Ovary (tissue), 7 donors: ENCODE measurements at regions not wholly inside any gene's neighbourhood (a gene's known extent, or its start where the extent isn't known, plus 50 kb on each side); places are given as distances from the start of the nearest gene placed in this dataset.
"Not testable (repeated sequence)": the region's sequence is repeated elsewhere in the genome, so short reads cannot be mapped to it uniquely, and the experiment has no call there.

Experiments
- DNase-seq, 5 donors: peaks; one replicate each; pipeline ENCODE4 v3.0.0-alpha.2; 2019 to 2020
- H3K27ac ChIP-seq, 2 donors: fragments of 200-600 bp; one replicate each; pipeline versions ENCODE4 v1.5.1 to v1.8.0; 2019 to 2022
- H3K27me3 ChIP-seq: fragments of 200-600 bp; one replicate; pipeline ENCODE4 v1.8.0; 2022
- H3K36me3 ChIP-seq: fragments of 200-600 bp; sonication (generic); one replicate; pipeline ENCODE4 v1.5.1; 2019
- H3K4me1 ChIP-seq: one replicate; pipeline ENCODE4 v1.8.1; 2013; ENCODE audit warnings: mild to moderate bottlenecking, moderate library complexity; ENCODE audit not compliant: insufficient read depth
- H3K4me3 ChIP-seq: fragments of 200-600 bp; sonication (generic); one replicate; pipeline ENCODE4 v1.5.1; 2017
- H3K9me3 ChIP-seq, 2 donors: fragments of 200-600 bp in 1 of 2; sonication (generic) in 1 of 2; one replicate each; pipeline versions ENCODE4 v1.5.1 to v1.8.1; 2013 to 2019; ENCODE audit warnings: mild to moderate bottlenecking in 1 of 2, moderate library complexity in 1 of 2
- EP300 ChIP-seq: sonication (generic); formaldehyde crosslinking; IDR thresholded peaks from one replicate; pipeline ENCODE4 v1.6.1; 2017; ENCODE audit warnings: antibody characterized with exemption
- POLR2A ChIP-seq: fragments of 450-650 bp; IDR thresholded peaks from one replicate; pipeline ENCODE4 v1.6.1; 2017; ENCODE audit warnings: antibody characterized with exemption, mild to moderate bottlenecking, moderate library complexity
- WGBS, 3 donors: extraction: QIAGEN DNeasy Blood & Tissue Kit in 1 of 3; methylation state at CpG; one replicate each; pipeline versions ENCODE4 v1.1.5 to v1.1.7; 2013 to 2017; 5-methylcytosine and 5-hydroxymethylcytosine counted together
- intact Hi-C, 4 donors: fragments of 100-400 bp; cut with DNase I; formaldehyde crosslinking; loops; one replicate each; pipeline versions ENCODE4 v1.11.0 to v1.15.1; 2022 to 2023
- TF ChIP-seq, protein P1 (sequence below), 3 donors: fragments of 450-650 bp in 2 of 3; fragments of 200-600 bp in 1 of 3; IDR thresholded peaks; one replicate each; pipeline versions ENCODE4 v1.5.1 to v1.8.0; 2016 to 2022; ENCODE audit warnings: antibody characterized with exemption in 3 of 3, mild to moderate bottlenecking in 1 of 3
- donor health status: DM: no; HTN: no; CAD: no; lungs with moderate emphysema.
- donor health status: DM: no; HTN: no; CAD: no.
- donor health status: Bipolar disorder and iron deficiency.
- donor health status: DM: no; HTN: no; CAD: no.
- donor health status: DM: yes; HTN: yes; CAD: no.

DNA sequence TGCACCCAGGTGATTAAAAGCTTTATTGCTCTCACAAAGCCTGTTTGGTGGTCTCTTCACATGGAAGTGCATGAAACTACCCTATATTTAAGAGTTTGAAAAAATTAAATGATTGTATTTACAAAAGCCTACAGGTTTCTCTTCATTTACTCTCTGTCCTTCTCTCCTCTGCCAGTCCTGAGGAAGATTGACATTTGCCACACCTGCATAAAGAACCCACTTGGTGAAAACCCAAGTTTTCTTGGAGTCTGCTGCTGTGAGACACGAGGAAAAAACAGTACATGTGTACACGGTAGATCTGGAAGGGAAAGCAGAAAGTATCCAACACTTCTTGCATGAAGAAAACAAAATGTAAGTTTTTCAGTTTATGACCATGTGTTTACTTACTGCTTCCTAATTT lies 994.4 kb upstream of the POT1 start:
- H3K27ac ChIP-seq, result no peak overlapping the region
- H3K4me3 ChIP-seq, result no peak overlapping the region
- WGBS, 3 donors, result 10 to 27% (median 13%) methylated on average over 2 of the region's 2 CpGs
- no peaks in the 10 kb centered on the region for H3K4me1 ChIP-seq
- intact Hi-C loops, result no loop called here
- H3K27me3 ChIP-seq, result no peaks in the 10 kb centered on the region
- H3K36me3 ChIP-seq, result no peaks in the 10 kb centered on the region
- no peaks in the 10 kb centered on the region for H3K9me3 ChIP-seq
- no peak for DNase-seq
- TF ChIP-seq EP300 (no peak), POLR2A (no peak)
- TF ChIP-seq, protein P1, sequence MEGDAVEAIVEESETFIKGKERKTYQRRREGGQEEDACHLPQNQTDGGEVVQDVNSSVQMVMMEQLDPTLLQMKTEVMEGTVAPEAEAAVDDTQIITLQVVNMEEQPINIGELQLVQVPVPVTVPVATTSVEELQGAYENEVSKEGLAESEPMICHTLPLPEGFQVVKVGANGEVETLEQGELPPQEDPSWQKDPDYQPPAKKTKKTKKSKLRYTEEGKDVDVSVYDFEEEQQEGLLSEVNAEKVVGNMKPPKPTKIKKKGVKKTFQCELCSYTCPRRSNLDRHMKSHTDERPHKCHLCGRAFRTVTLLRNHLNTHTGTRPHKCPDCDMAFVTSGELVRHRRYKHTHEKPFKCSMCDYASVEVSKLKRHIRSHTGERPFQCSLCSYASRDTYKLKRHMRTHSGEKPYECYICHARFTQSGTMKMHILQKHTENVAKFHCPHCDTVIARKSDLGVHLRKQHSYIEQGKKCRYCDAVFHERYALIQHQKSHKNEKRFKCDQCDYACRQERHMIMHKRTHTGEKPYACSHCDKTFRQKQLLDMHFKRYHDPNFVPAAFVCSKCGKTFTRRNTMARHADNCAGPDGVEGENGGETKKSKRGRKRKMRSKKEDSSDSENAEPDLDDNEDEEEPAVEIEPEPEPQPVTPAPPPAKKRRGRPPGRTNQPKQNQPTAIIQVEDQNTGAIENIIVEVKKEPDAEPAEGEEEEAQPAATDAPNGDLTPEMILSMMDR (IDR thresholded peaks at IDR 0.05), result no peak

DNA sequence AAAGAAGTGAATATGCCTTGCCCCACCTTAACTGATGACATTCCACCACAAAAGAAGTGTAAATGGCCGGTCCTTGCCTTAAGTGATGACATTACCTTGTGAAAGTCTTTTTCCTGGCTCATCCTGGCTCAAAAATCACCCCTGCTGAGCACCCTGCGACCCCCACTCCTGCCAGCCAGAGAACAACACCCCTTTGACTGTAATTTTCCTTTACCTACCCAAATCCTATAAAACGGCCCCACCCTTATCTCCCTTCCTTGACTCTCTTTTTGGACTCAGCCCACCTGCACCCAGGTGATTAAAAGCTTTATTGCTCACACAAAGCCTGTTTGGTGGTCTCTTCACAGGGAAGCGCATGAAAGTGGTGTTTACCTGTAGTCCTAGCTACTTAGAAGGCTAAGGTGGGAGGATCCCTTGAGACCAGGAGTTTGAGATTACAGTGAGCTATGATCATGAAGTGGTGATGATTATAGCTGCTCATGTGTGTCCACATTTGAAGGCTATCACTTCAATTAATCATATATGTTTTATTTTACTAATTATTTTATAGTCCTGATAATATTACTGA lies 985.8 kb upstream of the POT1 start:
- H3K36me3 ChIP-seq, H3K27me3 ChIP-seq, DNase-seq, H3K27ac ChIP-seq, H3K9me3 ChIP-seq, intact Hi-C loops, H3K4me3 ChIP-seq, H3K4me1 ChIP-seq: not testable (repeated sequence)
- 63 to 69% (median 64%) methylated on average over 4 of the region's 4 CpGs for WGBS, 3 donors

DNA sequence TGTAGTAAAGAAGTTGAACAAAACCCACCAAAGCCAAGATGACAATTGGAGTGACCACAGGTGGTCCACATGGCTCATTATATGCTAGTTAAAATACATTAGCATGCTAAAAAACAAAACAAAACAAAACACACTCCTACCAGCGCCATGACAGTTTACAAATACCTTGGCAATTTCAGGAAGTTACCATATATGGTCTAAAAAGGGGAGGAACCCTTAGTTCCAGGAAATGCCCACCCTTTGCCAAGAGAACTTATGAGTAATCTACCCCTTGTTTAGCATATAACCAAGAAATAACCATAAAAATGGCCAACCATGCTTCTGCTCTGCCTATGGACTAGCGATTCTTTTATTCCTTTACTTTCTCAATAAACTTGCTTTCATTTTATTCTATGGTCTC lies 979.1 kb upstream of the POT1 start:
- TF ChIP-seq EP300 (no peak), POLR2A (no peak)
- TF ChIP-seq, protein P1 (IDR thresholded peaks at IDR 0.05), result no peak
- no peak for DNase-seq
- H3K27ac ChIP-seq, result no peak overlapping the region
- H3K4me3 ChIP-seq, result no peak overlapping the region
- WGBS, 3 donors, result 89 to 94% (median 91%) methylated on average over 2 of the region's 2 CpGs
- H3K36me3 ChIP-seq, result no peaks in the 10 kb centered on the region
- intact Hi-C loops, result no loop called here
- H3K27me3 ChIP-seq, result no peaks in the 10 kb centered on the region
- H3K9me3 ChIP-seq, result no peaks in the 10 kb centered on the region
- H3K4me1 ChIP-seq, result no peaks in the 10 kb centered on the region

DNA sequence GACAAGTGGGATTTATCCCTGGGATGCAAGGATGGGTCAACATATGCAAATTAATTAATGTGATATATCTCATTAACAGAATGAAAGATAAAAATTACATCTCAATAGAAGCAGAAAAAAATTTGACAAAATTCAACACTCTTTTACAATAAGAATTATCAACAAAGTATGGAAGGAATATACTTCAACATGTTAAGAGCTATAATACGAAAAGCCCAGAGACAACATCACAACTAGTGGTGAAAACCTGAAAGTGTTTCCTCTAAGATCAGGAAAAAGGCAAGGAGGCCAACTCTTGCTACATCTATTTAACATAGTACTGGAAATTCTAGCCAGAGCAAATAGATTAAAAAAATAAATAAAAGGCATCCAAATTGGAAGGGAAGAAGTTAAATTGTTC lies 970.0 kb upstream of the POT1 start:
- H3K4me1 ChIP-seq, result no peaks in the 10 kb centered on the region
- WGBS, 3 donors, result 80 to 93% (median 85%) methylated on average over 1 of the region's 1 CpG
- DNase-seq, result no peak
- intact Hi-C loops, result no loop called here
- no peaks in the 10 kb centered on the region for H3K9me3 ChIP-seq
- no peak overlapping the region for H3K4me3 ChIP-seq
- H3K27me3 ChIP-seq, result no peaks in the 10 kb centered on the region
- TF ChIP-seq EP300, result no peak
- no peak for TF ChIP-seq POLR2A
- TF ChIP-seq, protein P1 (IDR thresholded peaks at IDR 0.05), result no peak
- no peaks in the 10 kb centered on the region for H3K36me3 ChIP-seq
- no peak overlapping the region for H3K27ac ChIP-seq

DNA sequence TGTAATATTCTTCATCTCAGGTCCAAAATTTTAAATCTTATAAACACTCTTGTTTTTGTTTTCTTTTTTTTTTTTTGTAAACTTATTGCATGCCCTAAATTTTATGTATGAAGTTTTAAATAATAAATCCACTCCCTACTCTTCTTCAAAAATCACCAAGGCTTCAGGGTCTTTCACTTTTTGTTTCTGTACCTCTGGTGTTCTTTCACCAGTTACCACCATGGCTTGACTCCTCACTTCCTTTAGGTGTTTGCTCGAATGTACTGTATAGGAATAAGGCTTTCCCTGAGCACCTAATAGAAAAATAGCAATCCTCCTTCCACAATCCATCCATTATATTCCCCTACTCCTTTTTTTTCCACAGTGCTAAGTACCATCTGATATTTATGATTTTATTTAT lies 962.8 kb upstream of the POT1 start:
- Histone ChIP-seq H3K27ac (no peak overlapping the region), H3K4me1 (no peaks in the 10 kb centered on the region), H3K36me3 (no peaks in the 10 kb centered on the region), H3K4me3 (no peak overlapping the region), H3K9me3 (no peaks in the 10 kb centered on the region), H3K27me3 (no peaks in the 10 kb centered on the region)
- WGBS, 3 donors, result 82 to 86% (median 83%) methylated on average over 1 of the region's 1 CpG
- intact Hi-C loops, result no loop called here
- TF ChIP-seq, protein P1 (IDR thresholded peaks at IDR 0.05), result no peak
- TF ChIP-seq POLR2A (no peak), EP300 (no peak)
- no peak for DNase-seq
